ENCODE measurements at regions not wholly inside any gene's neighbourhood (a gene's known extent, or its start where the extent isn't known, plus 50 kb on each side); places are given as distances from the start of the nearest gene placed in this dataset.

DNA sequence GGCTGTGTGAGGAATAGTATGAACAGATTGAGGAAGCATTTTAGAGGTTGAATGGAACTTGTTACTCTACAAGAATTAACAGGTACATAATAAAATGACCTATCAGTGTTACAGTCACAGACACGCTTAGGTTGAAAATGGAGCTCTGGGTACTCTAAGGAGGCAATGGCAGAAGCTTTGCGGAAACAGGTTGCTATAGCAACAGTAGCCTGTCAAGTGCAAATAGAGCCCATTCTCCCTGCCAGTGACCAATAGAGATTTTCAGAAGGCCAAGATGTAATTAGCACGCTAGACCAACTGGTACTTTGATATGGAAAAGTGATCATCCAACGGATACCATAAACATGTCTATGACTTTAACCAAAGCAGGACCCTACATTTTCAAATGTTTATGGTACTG is 148.5 kb upstream of the FREM2 start:
- H3K27me3 Mint-ChIP-seq (ENCODE audit: low read depth) = no peaks in the 10 kb centered on the region
- no peak overlapping the region for H3K4me3 Mint-ChIP-seq
- H3K27ac Mint-ChIP-seq = no peak overlapping the region
- no peaks in the 10 kb centered on the region for H3K36me3 Mint-ChIP-seq (ENCODE audit: low read depth)
- H3K4me1 Mint-ChIP-seq (ENCODE audit: low read depth) = no peaks in the 10 kb centered on the region
- no peaks in the 10 kb centered on the region for H3K9me3 Mint-ChIP-seq
- no peak for DNase-seq (ENCODE audit: low spot score)

DNA sequence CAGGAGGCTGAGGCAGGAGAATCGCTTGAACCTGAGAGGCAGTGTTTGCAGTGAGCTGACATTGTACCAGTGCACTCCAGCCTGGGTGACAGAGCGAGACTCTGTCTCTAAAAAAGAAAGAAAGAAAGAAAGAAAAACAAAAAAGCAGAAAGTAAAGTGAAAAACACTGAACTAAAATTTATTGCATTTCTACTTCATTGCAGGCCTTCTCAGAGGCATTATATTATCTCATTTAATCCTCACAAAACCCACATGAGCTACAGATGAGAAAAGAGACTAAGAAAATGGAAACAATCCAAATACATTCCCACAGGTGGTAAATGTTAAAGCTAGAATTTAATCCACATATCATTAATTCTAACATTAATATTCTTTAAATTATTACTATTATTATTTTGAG is 147.2 kb upstream of the FREM2 start:
- H3K27ac Mint-ChIP-seq = no peak overlapping the region
- no peaks in the 10 kb centered on the region for H3K36me3 Mint-ChIP-seq (ENCODE audit: low read depth)
- no peaks in the 10 kb centered on the region for H3K9me3 Mint-ChIP-seq
- H3K27me3 Mint-ChIP-seq (ENCODE audit: low read depth) = no peaks in the 10 kb centered on the region
- DNase-seq (ENCODE audit: low spot score) = no peak
- no peak overlapping the region for H3K4me3 Mint-ChIP-seq
- H3K4me1 Mint-ChIP-seq (ENCODE audit: low read depth) = no peaks in the 10 kb centered on the region

DNA sequence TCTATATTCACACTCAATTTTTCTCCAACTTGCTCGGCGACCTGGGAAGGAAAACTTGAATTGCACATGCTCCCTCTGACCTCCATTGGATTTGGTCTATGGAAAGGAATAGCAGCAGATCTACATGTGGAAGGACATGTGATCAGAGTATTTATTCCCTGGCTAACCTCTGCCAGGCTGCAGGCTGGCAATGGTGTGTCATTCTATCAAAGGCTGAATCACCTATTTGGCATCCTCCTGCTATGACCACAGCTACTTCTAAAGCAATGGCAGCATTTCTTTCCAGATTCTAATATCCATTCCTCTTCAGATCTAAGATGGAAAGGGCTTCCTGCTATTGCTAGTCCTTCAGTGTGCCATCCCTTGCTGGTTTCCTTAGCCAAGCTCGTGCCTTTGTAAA is 144.3 kb upstream of the FREM2 start:
- Mint-ChIP-seq H3K4me1 (ENCODE audit: low read depth) (no peaks in the 10 kb centered on the region), H3K4me3 (no peak overlapping the region), H3K9me3 (no peaks in the 10 kb centered on the region), H3K27me3 (ENCODE audit: low read depth) (no peaks in the 10 kb centered on the region), H3K36me3 (ENCODE audit: low read depth) (no peaks in the 10 kb centered on the region), H3K27ac (no peak overlapping the region)
- DNase-seq (ENCODE audit: low spot score) = no peak

DNA sequence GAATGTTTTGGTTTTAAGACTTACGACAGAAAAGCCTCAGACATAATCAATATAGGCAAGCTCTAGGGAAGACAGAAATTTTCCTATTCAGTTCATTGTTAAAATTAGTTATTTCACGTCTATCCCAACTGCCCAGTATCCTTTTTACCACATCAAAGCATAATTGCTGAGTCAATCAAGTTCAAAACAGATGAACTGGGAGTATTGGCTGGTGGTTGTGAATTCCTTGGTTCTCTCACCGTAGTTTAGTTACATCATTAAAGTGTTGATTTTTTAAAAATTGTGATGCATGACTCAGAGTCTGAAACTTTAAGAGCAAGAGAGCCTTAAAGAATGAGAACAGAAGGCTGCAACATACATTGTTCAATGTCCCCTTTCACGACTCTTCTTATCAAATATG is 143.3 kb upstream of the FREM2 start:
- H3K27me3 Mint-ChIP-seq (ENCODE audit: low read depth) = no peaks in the 10 kb centered on the region
- H3K4me3 Mint-ChIP-seq = no peak overlapping the region
- H3K9me3 Mint-ChIP-seq = peaks cover 3% of the 10 kb centered on the region
- no peaks in the 10 kb centered on the region for H3K36me3 Mint-ChIP-seq (ENCODE audit: low read depth)
- no peaks in the 10 kb centered on the region for H3K4me1 Mint-ChIP-seq (ENCODE audit: low read depth)
- no peak for DNase-seq (ENCODE audit: low spot score)
- no peak overlapping the region for H3K27ac Mint-ChIP-seq

DNA sequence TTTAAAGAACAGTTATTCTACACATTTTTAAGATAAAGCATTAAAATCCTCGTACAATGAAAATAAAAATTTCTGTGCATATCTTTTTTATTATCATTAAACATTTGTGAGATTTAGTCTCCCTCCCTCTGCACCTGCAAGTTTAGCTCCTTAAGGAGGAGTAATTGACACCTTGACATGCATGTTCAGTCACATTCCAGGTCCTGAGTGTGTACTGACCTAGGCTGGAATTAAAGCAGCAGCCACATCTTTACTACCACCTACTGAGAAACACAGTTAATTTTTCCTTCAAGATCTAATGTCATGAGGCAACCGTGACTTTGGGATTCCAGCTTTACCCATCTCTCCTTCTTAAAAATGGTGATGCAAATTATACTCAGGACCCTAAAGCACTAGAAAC is 123.1 kb upstream of the FREM2 start:
- Mint-ChIP-seq H3K4me3 (no peak overlapping the region), H3K27ac (no peak overlapping the region), H3K4me1 (ENCODE audit: low read depth) (no peaks in the 10 kb centered on the region), H3K36me3 (ENCODE audit: low read depth) (no peaks in the 10 kb centered on the region), H3K27me3 (ENCODE audit: low read depth) (no peaks in the 10 kb centered on the region), H3K9me3 (no peaks in the 10 kb centered on the region)
- no peak for DNase-seq (ENCODE audit: low spot score)

DNA sequence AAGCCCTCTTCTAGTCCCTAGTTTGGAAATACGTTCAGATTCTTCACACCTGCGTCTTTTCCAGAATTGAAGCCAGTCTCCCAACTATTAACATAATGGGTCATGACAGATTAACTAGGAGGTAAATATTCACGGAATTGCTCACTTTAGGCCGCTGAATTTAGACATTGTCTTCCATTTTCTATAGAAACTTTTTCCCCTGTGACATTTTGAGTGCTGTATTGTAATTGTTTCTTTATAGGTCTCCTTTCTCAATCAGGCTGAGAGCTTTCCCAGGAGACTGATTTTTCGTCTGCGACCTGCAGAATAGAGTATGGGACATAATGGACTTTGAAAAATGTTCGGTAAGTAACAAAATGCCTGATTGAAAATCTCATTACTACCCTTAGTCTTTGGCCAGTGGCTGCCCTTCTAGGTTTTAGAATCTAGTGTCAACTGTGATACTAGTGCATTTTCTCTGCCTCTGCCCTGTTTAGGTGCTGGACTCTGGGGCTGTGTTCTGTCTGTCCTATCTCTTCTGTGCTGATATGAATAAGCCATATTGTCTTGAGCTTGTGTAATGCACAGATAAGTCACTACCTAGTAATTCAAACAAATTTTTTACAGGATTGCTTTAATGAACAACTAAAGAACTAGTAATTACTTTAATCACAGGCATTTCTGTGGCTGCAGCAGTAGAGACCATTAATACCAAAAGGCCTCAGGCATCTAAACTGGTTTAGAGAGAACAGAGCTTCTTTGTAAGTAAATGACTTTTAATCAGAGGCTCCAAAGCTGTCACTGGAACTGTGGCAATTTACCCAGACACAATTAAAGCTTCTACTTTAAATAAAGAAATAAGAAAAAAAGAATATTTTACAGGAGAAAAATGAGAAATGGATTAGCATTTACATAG is 122.4 kb upstream of the FREM2 start:
- Mint-ChIP-seq H3K36me3 (ENCODE audit: low read depth) (no peaks in the 10 kb centered on the region), H3K9me3 (no peaks in the 10 kb centered on the region), H3K27me3 (ENCODE audit: low read depth) (no peaks in the 10 kb centered on the region), H3K4me1 (ENCODE audit: low read depth) (no peaks in the 10 kb centered on the region), H3K27ac (no peak overlapping the region), H3K4me3 (no peak overlapping the region)
- no peak for DNase-seq (ENCODE audit: low spot score)

DNA sequence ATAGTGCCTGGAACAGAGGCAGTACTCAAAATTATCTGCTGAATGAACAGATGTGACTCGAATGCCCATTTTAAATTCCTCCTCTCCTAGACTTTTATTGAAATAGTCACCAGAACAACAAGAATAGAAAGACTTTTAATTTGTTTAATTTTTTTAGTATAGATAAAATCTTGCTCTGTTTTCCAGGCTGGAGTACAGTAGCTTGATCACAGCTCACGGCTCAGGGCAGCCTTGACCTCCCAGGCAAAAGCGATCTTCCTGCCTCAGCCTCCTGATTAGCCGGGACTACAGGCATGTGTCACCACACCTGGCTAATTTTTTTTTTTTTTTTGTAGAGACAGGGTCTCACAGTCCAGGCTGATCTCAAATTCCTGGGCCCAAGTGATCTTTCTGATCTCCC is 120.9 kb upstream of the FREM2 start:
- Mint-ChIP-seq H3K4me1 (ENCODE audit: low read depth) (no peaks in the 10 kb centered on the region), H3K36me3 (ENCODE audit: low read depth) (no peaks in the 10 kb centered on the region), H3K27ac (no peak overlapping the region), H3K9me3 (no peaks in the 10 kb centered on the region), H3K4me3 (no peak overlapping the region), H3K27me3 (ENCODE audit: low read depth) (no peaks in the 10 kb centered on the region)
- no peak for DNase-seq (ENCODE audit: low spot score)

DNA sequence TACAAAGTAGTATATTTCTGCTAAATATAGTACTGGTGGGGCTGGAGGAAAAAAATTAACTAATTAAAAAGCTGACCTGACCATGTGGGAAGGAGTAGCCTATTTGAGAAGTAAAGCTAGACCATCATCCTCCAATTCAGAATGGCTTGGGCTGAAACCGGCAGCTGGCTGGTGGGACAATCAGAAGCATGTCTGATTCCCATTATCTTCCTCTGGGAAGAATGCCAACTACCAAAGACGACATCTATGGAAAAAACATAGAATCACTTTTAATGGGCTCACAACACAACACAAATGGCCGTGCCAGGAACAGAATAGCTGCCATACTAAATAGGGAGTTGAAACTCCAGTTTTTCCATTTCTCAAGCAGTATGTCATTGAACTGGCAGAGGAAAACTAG is 120.4 kb upstream of the FREM2 start:
- no peak for DNase-seq (ENCODE audit: low spot score)
- Mint-ChIP-seq H3K4me1 (ENCODE audit: low read depth) (no peaks in the 10 kb centered on the region), H3K36me3 (ENCODE audit: low read depth) (no peaks in the 10 kb centered on the region), H3K4me3 (no peak overlapping the region), H3K27ac (no peak overlapping the region), H3K9me3 (no peaks in the 10 kb centered on the region), H3K27me3 (ENCODE audit: low read depth) (no peaks in the 10 kb centered on the region)

DNA sequence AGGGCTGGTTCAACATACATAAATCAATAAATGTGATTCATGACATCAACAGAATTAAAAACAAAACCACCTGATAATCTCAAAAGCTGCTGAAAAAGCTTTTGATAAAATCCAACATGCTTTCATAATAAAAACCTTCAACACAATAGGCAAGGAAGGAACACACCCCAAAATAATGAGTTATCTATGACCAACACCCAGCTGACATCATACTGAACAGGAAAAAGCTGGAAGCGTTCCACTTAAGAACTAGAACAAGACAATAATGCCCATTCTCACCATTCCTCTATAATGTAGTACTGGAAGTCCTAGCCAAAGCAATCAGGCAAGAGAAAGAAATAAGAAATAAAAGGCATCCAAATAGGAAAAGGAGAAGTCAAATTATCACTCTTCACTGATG is 116.2 kb upstream of the FREM2 start:
- Mint-ChIP-seq H3K9me3 (no peaks in the 10 kb centered on the region), H3K4me1 (ENCODE audit: low read depth) (no peaks in the 10 kb centered on the region), H3K4me3 (no peak overlapping the region), H3K27me3 (ENCODE audit: low read depth) (no peaks in the 10 kb centered on the region), H3K36me3 (ENCODE audit: low read depth) (no peaks in the 10 kb centered on the region), H3K27ac (no peak overlapping the region)
- no peak for DNase-seq (ENCODE audit: low spot score)

DNA sequence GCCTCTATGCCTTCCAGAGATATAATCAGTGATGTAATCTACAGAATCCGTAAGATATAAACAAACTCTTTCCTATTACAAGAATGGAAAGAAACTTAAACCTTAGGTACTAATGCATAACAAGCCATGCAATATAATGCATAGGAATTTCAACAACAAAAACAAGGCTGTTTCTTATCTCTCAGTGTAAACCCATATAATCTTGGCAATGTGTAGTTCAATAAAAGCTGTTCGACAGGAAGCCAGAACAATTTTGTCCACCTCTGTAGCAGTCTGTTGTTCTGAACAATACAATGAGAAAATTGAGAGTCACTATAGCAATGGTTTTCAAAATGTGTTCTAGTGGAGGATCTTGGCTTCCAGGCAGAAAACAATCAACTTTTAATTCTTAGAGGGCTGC is 111.5 kb upstream of the FREM2 start:
- Mint-ChIP-seq H3K9me3 (no peaks in the 10 kb centered on the region), H3K36me3 (ENCODE audit: low read depth) (no peaks in the 10 kb centered on the region), H3K4me1 (ENCODE audit: low read depth) (no peaks in the 10 kb centered on the region), H3K27ac (no peak overlapping the region), H3K27me3 (ENCODE audit: low read depth) (no peaks in the 10 kb centered on the region), H3K4me3 (no peak overlapping the region)
- DNase-seq (ENCODE audit: low spot score) = no peak

DNA sequence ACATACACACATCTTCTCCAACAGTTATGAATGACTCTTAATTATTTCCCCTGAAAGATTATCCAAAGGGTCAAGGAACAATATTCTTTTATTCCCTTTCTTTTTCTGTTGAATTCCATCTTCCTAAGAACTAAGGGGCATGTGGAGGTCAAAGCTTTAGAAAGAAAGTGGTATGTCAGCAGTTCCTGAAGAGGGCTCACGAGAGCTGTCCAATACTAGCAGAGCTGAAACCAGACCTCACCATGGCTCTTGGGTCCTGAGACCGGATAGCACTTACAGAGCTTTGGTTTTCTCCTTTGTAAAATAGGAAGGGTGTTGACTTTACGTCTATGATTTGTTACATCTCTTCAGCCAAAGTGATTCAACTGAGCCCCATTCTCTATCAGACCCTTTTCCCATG is 109.8 kb upstream of the FREM2 start:
- no peaks in the 10 kb centered on the region for H3K9me3 Mint-ChIP-seq
- H3K27me3 Mint-ChIP-seq (ENCODE audit: low read depth) = no peaks in the 10 kb centered on the region
- no peaks in the 10 kb centered on the region for H3K4me1 Mint-ChIP-seq (ENCODE audit: low read depth)
- no peaks in the 10 kb centered on the region for H3K36me3 Mint-ChIP-seq (ENCODE audit: low read depth)
- no peak overlapping the region for H3K4me3 Mint-ChIP-seq
- H3K27ac Mint-ChIP-seq = no peak overlapping the region
- no peak for DNase-seq (ENCODE audit: low spot score)

DNA sequence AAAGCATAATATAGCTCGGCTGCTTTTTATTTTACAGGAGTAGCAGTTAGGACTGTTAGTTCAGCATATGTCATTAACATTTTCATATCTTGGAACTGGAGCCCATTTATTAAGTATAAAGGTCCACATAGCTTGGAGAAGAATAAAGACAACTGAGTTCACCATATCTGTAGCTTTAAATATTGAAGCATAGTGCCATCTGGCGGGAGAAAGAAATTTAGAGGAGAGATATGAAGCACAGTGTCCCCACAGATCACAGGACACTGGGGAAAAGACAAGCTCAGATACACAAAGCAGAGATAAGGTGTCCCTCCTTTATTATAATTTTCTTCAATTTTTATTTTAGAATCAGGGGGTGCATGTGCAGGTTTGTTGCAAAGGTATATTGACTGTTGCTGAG is 104.7 kb upstream of the FREM2 start:
- Mint-ChIP-seq H3K9me3 (no peaks in the 10 kb centered on the region), H3K4me1 (ENCODE audit: low read depth) (no peaks in the 10 kb centered on the region), H3K27ac (no peak overlapping the region), H3K36me3 (ENCODE audit: low read depth) (no peaks in the 10 kb centered on the region), H3K27me3 (ENCODE audit: low read depth) (no peaks in the 10 kb centered on the region), H3K4me3 (no peak overlapping the region)
- no peak for DNase-seq (ENCODE audit: low spot score)

DNA sequence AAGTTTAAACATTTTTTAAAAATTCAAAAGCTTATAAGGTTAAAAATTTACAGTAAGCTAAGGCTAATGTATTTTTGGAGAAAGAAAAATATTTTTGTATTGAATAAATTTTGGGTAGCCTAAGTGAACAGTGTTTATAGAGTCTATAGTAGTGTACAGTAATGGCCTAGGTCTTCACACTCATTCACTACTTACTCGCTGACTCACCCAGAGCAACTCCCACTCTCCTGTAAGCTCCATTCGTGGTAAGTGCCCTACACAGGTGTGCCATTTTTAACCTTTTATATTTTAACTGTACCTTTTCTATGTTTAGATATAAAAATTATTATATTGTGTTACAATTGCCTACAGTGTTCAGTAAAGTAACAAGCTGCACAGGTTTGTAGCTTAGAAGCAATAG is 96.6 kb upstream of the FREM2 start:
- Mint-ChIP-seq H3K9me3 (no peaks in the 10 kb centered on the region), H3K27me3 (ENCODE audit: low read depth) (no peaks in the 10 kb centered on the region), H3K4me1 (ENCODE audit: low read depth) (no peaks in the 10 kb centered on the region), H3K36me3 (ENCODE audit: low read depth) (no peaks in the 10 kb centered on the region), H3K27ac (no peak overlapping the region), H3K4me3 (no peak overlapping the region)
- no peak for DNase-seq (ENCODE audit: low spot score)

DNA sequence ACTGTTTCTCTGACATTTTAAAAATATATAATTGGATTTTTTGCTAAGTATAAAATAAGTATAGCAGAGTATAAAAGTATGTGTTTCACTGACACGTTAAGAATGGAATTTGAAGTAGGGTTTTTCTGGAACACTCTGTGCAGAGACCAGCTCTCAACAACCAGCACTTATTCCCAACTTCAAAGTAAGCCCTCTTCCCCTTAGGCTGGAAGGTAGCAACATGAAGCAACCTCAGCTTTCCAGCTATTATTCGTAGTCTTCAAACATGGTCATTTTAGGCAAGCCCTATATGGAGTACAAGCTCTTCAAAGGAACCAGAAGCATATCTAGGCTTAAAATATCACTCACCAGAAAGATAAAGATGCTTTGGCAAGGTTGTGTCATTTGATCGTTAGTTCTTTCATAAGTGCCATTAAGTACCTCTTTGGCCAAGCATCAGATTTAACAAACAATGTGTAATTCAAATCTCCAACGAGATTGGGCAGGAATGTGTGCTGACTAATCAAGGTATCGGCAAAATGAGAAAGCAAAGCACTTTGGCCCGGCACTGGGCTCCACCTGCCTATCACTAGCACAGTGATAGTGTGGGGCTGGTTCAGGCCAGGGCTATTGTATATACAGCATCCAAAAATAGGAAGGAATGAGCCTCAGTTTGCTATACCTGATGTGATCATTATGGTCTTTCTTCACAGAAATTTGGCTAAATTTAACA is 95.9 kb upstream of the FREM2 start:
- H3K9me3 Mint-ChIP-seq = no peaks in the 10 kb centered on the region
- no peak for DNase-seq (ENCODE audit: low spot score)
- H3K27me3 Mint-ChIP-seq (ENCODE audit: low read depth) = no peaks in the 10 kb centered on the region
- no peaks in the 10 kb centered on the region for H3K4me1 Mint-ChIP-seq (ENCODE audit: low read depth)
- no peak overlapping the region for H3K4me3 Mint-ChIP-seq
- no peak overlapping the region for H3K27ac Mint-ChIP-seq
- H3K36me3 Mint-ChIP-seq (ENCODE audit: low read depth) = no peaks in the 10 kb centered on the region

DNA sequence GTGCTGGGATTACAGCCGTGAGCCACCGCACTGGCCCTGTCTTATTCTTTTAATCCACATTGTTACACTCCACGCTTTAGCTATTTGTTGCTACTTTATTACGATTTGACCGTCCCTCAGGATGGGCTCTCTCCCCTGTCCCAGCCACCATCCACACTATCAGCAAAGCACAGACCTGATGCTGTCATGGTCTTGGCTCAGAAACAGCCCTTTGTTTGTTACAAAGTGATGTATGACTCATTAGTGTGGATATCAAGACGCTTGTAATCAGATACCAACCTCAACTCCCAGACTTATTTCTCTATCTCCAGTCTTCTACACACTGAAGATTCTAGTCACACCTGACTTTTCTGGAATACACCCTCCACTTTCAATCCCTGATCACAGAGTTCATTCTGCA is 84.6 kb upstream of the FREM2 start:
- Mint-ChIP-seq H3K27ac (no peak overlapping the region), H3K36me3 (ENCODE audit: low read depth) (no peaks in the 10 kb centered on the region), H3K9me3 (no peaks in the 10 kb centered on the region), H3K4me1 (ENCODE audit: low read depth) (no peaks in the 10 kb centered on the region), H3K27me3 (ENCODE audit: low read depth) (peaks cover 4% of the 10 kb centered on the region), H3K4me3 (no peak overlapping the region)
- no peak for DNase-seq (ENCODE audit: low spot score)
